NCI-H2081 (cell line): ENCODE measurements at regions not wholly inside any gene's neighbourhood (a gene's known extent, or its start where the extent isn't known, plus 50 kb on each side); places are given as distances from the start of the nearest gene placed in this dataset.
A peak's percentile ranks its signal among the peaks of the same experiment; 100 is the strongest.

Experiments used
- DNase-seq, 2 experiments: peaks; one replicate each; lab custom pipeline; 2025; lab: John Stamatoyannopoulos, UW

- DNase-seq = no peak
Observed at GRCh38 chr12:89098441-89099112, 253.7 kb downstream of the DUSP6 start.

- DNase-seq = no peak
Observed at GRCh38 chr12:89092297-89092696, 260.0 kb downstream of the DUSP6 start.

- no peak for DNase-seq
Observed at GRCh38 chr12:89091293-89091841, 260.9 kb downstream of the DUSP6 start.

- DNase-seq = no peak
Observed at GRCh38 chr12:89089264-89089663, 263.0 kb downstream of the DUSP6 start.

- DNase-seq = no peak
Observed at GRCh38 chr12:89087876-89088275, 264.4 kb downstream of the DUSP6 start.

GRCh38 chr12:89087149-89087825, 265.0 kb downstream of the DUSP6 start:
- no peak for DNase-seq

GRCh38 chr12:89085421-89085820, 266.9 kb downstream of the DUSP6 start:
- no peak for DNase-seq

- no peak for DNase-seq
Observed at GRCh38 chr12:89084751-89085150, 267.6 kb downstream of the DUSP6 start.

GRCh38 chr12:89083491-89083890, 268.8 kb downstream of the DUSP6 start:
- DNase-seq = no peak

- no peak for DNase-seq
Observed at GRCh38 chr12:89082370-89082753, 269.9 kb downstream of the DUSP6 start.

- no peak for DNase-seq
Observed at GRCh38 chr12:89081719-89082369, 270.5 kb downstream of the DUSP6 start.

GRCh38 chr12:89080793-89081465, 271.4 kb downstream of the DUSP6 start:
- DNase-seq = no peak

- peak in 1 of 2 experiments; percentile 31 for DNase-seq
Observed at GRCh38 chr12:89075880-89076540, 276.3 kb downstream of the DUSP6 start.

- DNase-seq = no peak
Observed at GRCh38 chr12:89073659-89074058, 278.6 kb downstream of the DUSP6 start.

- peak; percentile 56 to 61 for DNase-seq
Observed at GRCh38 chr12:89073027-89073398, 279.3 kb downstream of the DUSP6 start.

GRCh38 chr12:89072294-89073026, 279.8 kb downstream of the DUSP6 start:
- peak; percentile 56 to 61 for DNase-seq

GRCh38 chr12:89070603-89071002, 281.7 kb downstream of the DUSP6 start:
- no peak for DNase-seq

- DNase-seq = no peak
Observed at GRCh38 chr12:89069431-89069830, 282.9 kb downstream of the DUSP6 start.

- no peak for DNase-seq
Observed at GRCh38 chr12:89067421-89068187, 284.7 kb downstream of the DUSP6 start.

- DNase-seq = no peak
Observed at GRCh38 chr12:89064780-89065179, 287.5 kb downstream of the DUSP6 start.
